ENCODE measurements at regions not wholly inside any gene's neighbourhood (a gene's known extent, or its start where the extent isn't known, plus 50 kb on each side); places are given as distances from the start of the nearest gene placed in this dataset.

GRCh38 chr7:116399819-116400218 is 99.7 kb upstream of the CAV2 start:
- TF ChIP-seq POLR2A (IDR thresholded peaks at IDR 0.05): no peak
- TF ChIP-seq CTCF (IDR thresholded peaks at IDR 0.05): no peak
